ENCODE measurements at regions not wholly inside any gene's neighbourhood (a gene's known extent, or its start where the extent isn't known, plus 50 kb on each side); places are given as distances from the start of the nearest gene placed in this dataset.
"Not testable (repeated sequence)": the region's sequence is repeated elsewhere in the genome, so short reads cannot be mapped to it uniquely, and the experiment has no call there.

GRCh38 chr16:5758281-5758680, 660.7 kb upstream of the EEF2KMT start:
- Mint-ChIP-seq H3K9me3 (ENCODE audit: unreplicated experiment) (no peaks in the 10 kb centered on the region), H3K27ac (ENCODE audit: unreplicated experiment) (no peak overlapping the region), H3K4me3 (ENCODE audit: unreplicated experiment) (no peak overlapping the region), H3K4me1 (ENCODE audit: low read depth, unreplicated experiment) (no peaks in the 10 kb centered on the region), H3K36me3 (ENCODE audit: unreplicated experiment) (peaks cover 10% of the 10 kb centered on the region), H3K27me3 (ENCODE audit: unreplicated experiment) (peaks cover 2% of the 10 kb centered on the region)
- TF ChIP-seq CTCF (IDR thresholded peaks at IDR 0.05; ENCODE audit: partially characterized antibody, unreplicated experiment): no peak
- no peak for DNase-seq

- peaks cover 2% of the 10 kb centered on the region for H3K27me3 Mint-ChIP-seq (ENCODE audit: unreplicated experiment)
Observed at GRCh38 chr16:5756969-5757368, 659.4 kb upstream of the EEF2KMT start.

GRCh38 chr16:5753381-5753780, 655.8 kb upstream of the EEF2KMT start:
- peaks cover 10% of the 10 kb centered on the region for H3K36me3 Mint-ChIP-seq (ENCODE audit: unreplicated experiment)
- H3K27me3 Mint-ChIP-seq (ENCODE audit: unreplicated experiment): no peaks in the 10 kb centered on the region
- H3K27ac Mint-ChIP-seq (ENCODE audit: unreplicated experiment): no peak overlapping the region
- no peaks in the 10 kb centered on the region for H3K4me1 Mint-ChIP-seq (ENCODE audit: low read depth, unreplicated experiment)
- H3K9me3 Mint-ChIP-seq (ENCODE audit: unreplicated experiment): peaks cover 2% of the 10 kb centered on the region
- no peak for DNase-seq
- H3K4me3 Mint-ChIP-seq (ENCODE audit: unreplicated experiment): no peak overlapping the region
- TF ChIP-seq CTCF (IDR thresholded peaks at IDR 0.05; ENCODE audit: partially characterized antibody, unreplicated experiment): no peak

More at GRCh38 chr16:5756969-5757368, 659.4 kb upstream of the EEF2KMT start:
- no peak overlapping the region for H3K27ac Mint-ChIP-seq (ENCODE audit: unreplicated experiment)
- H3K9me3 Mint-ChIP-seq (ENCODE audit: unreplicated experiment): no peaks in the 10 kb centered on the region
- H3K4me3 Mint-ChIP-seq (ENCODE audit: unreplicated experiment): no peak overlapping the region
- no peaks in the 10 kb centered on the region for H3K4me1 Mint-ChIP-seq (ENCODE audit: low read depth, unreplicated experiment)
- no peak for TF ChIP-seq CTCF (IDR thresholded peaks at IDR 0.05; ENCODE audit: partially characterized antibody, unreplicated experiment)
- H3K36me3 Mint-ChIP-seq (ENCODE audit: unreplicated experiment): peaks cover 10% of the 10 kb centered on the region
- no peak for DNase-seq

- Mint-ChIP-seq H3K36me3 (ENCODE audit: unreplicated experiment) (no peaks in the 10 kb centered on the region), H3K27me3 (ENCODE audit: unreplicated experiment) (peaks cover 2% of the 10 kb centered on the region), H3K27ac (ENCODE audit: unreplicated experiment) (no peak overlapping the region), H3K4me3 (ENCODE audit: unreplicated experiment) (no peak overlapping the region), H3K9me3 (ENCODE audit: unreplicated experiment) (peaks cover 4% of the 10 kb centered on the region), H3K4me1 (ENCODE audit: low read depth, unreplicated experiment) (no peaks in the 10 kb centered on the region)
- no peak for DNase-seq
- no peak for TF ChIP-seq CTCF (IDR thresholded peaks at IDR 0.05; ENCODE audit: partially characterized antibody, unreplicated experiment)
Observed at GRCh38 chr16:5751216-5751615, 653.6 kb upstream of the EEF2KMT start.

- H3K27ac Mint-ChIP-seq (ENCODE audit: unreplicated experiment); H3K36me3 Mint-ChIP-seq (ENCODE audit: unreplicated experiment); H3K4me3 Mint-ChIP-seq (ENCODE audit: unreplicated experiment); H3K27me3 Mint-ChIP-seq (ENCODE audit: unreplicated experiment); H3K4me1 Mint-ChIP-seq (ENCODE audit: low read depth, unreplicated experiment); H3K9me3 Mint-ChIP-seq (ENCODE audit: unreplicated experiment): not testable (repeated sequence)
- peak; percentile 18 for DNase-seq
Observed at GRCh38 chr16:5750439-5750838, 652.8 kb upstream of the EEF2KMT start.

GRCh38 chr16:5738586-5738985, 641.0 kb upstream of the EEF2KMT start:
- H3K4me1 Mint-ChIP-seq (ENCODE audit: low read depth, unreplicated experiment): peaks cover 5% of the 10 kb centered on the region
- DNase-seq: no peak
- H3K27ac Mint-ChIP-seq (ENCODE audit: unreplicated experiment): no peak overlapping the region
- peaks cover 5% of the 10 kb centered on the region for H3K9me3 Mint-ChIP-seq (ENCODE audit: unreplicated experiment)
- no peak for TF ChIP-seq CTCF (IDR thresholded peaks at IDR 0.05; ENCODE audit: partially characterized antibody, unreplicated experiment)
- H3K36me3 Mint-ChIP-seq (ENCODE audit: unreplicated experiment): no peaks in the 10 kb centered on the region
- no peak overlapping the region for H3K4me3 Mint-ChIP-seq (ENCODE audit: unreplicated experiment)
- H3K27me3 Mint-ChIP-seq (ENCODE audit: unreplicated experiment): peaks cover 2% of the 10 kb centered on the region

Measured in glutamatergic neuron (in vitro differentiated cells).